Psoas muscle (tissue), 7 donors: ENCODE measurements at regions not wholly inside any gene's neighbourhood (a gene's known extent, or its start where the extent isn't known, plus 50 kb on each side); places are given as distances from the start of the nearest gene placed in this dataset.

Source experiments
- ATAC-seq, 4 donors: fragments of 200-7000 bp; cut with Tn5 transposase; one replicate each; pipeline ENCODE4 v1.9.1; 2020; ENCODE audit warnings: moderate library complexity in 3 of 4, mild to moderate bottlenecking in 2 of 4
- DNase-seq, 2 donors: peaks; one replicate each; pipeline ENCODE4 v3.0.0-alpha.2; 2020
- H3K27ac ChIP-seq: fragments of 200-600 bp; one replicate; pipeline ENCODE4 v1.8.0; 2022
- H3K27me3 ChIP-seq, 3 donors: fragments of 200-600 bp in 1 of 3; one replicate each; pipeline versions ENCODE4 v1.6.1 to v1.8.0; 2013 to 2022; ENCODE audit warnings: low read length in 2 of 3, mild to moderate bottlenecking in 2 of 3, moderate library complexity in 1 of 3; ENCODE audit not compliant: insufficient read depth in 3 of 3
- H3K36me3 ChIP-seq, 2 donors: fragments of 200-600 bp in 1 of 2; one replicate each; pipeline versions ENCODE4 v1.6.1 to v1.8.0; 2013 to 2022; ENCODE audit warnings: low read depth in 1 of 2, mild to moderate bottlenecking in 1 of 2, moderate library complexity in 1 of 2; ENCODE audit not compliant: insufficient read depth in 1 of 2
- H3K4me1 ChIP-seq: fragments of 200-600 bp; one replicate; pipeline ENCODE4 v1.8.0; 2022
- H3K4me3 ChIP-seq: fragments of 200-600 bp; one replicate; pipeline ENCODE4 v1.8.0; 2022; ENCODE audit warnings: mild to moderate bottlenecking
- H3K9me3 ChIP-seq: fragments of 200-600 bp; one replicate; pipeline ENCODE4 v1.8.0; 2022
- CTCF ChIP-seq: fragments of 200-600 bp; IDR thresholded peaks from one replicate; pipeline ENCODE4 v1.8.0; 2022; ENCODE audit warnings: antibody characterized with exemption
- WGBS, 3 donors: extraction: QIAGEN DNeasy Blood & Tissue Kit; methylation state at CpG; one replicate each; pipeline versions ENCODE4 v1.1.6 to v1.1.7; 2013; 5-methylcytosine and 5-hydroxymethylcytosine counted together
- intact Hi-C, 2 donors: fragments of 100-400 bp; cut with DNase I; formaldehyde crosslinking; loops; one replicate each; pipeline versions ENCODE4 v1.11.0 to v1.14.2; 2022
- donor health status: healthy with polysubstance abuse.
- donor health status: DM: no; HTN: no; CAD: no; lungs with moderate emphysema.
- donor health status: Bipolar disorder and iron deficiency.
- donor health status: healthy.
- donor health status: DM: yes; HTN: yes; CAD: no.
- donor health status: DM: no; HTN: no; CAD: no.
- donor health status: DM: yes; HTN: yes; CAD: no.

GRCh38 chr1:199931666-199932377 lies 95.7 kb upstream of the NR5A2 start:
- 51 to 64% (median 61%) methylated on average over 7 of the region's 7 CpGs for WGBS, 3 donors
- intact Hi-C loops, result no loop called here
- Histone ChIP-seq H3K27ac (no peak overlapping the region), H3K4me1 (no peaks in the 10 kb centered on the region), H3K9me3 (no peaks in the 10 kb centered on the region), H3K36me3 (no peaks in the 10 kb centered on the region), H3K27me3 (no peaks in the 10 kb centered on the region), H3K4me3 (no peak overlapping the region)
- TF ChIP-seq CTCF, result no peak
- DNase-seq, result no peak
- ATAC-seq, result no peak

- no peak for TF ChIP-seq CTCF
These were observed 95.0 kb upstream of the NR5A2 start for GRCh38 chr1:199932462-199932861.

GRCh38 chr1:199936441-199936840 lies 91.1 kb upstream of the NR5A2 start:
- H3K27ac ChIP-seq, result no peak overlapping the region
- TF ChIP-seq CTCF, result no peak
- WGBS, 3 donors, result 71 to 75% (median 72%) methylated on average over 4 of the region's 4 CpGs
- H3K36me3 ChIP-seq, result no peaks in the 10 kb centered on the region
- H3K27me3 ChIP-seq, result no peaks in the 10 kb centered on the region
- DNase-seq (no peak), ATAC-seq (no peak)
- no peak overlapping the region for H3K4me3 ChIP-seq
- intact Hi-C loops, result no loop called here
- no peaks in the 10 kb centered on the region for H3K9me3 ChIP-seq
- no peaks in the 10 kb centered on the region for H3K4me1 ChIP-seq

More at GRCh38 chr1:199932462-199932861, 95.0 kb upstream of the NR5A2 start:
- Histone ChIP-seq H3K4me3 (no peak overlapping the region), H3K27ac (no peak overlapping the region), H3K9me3 (no peaks in the 10 kb centered on the region), H3K27me3 (no peaks in the 10 kb centered on the region), H3K4me1 (no peaks in the 10 kb centered on the region), H3K36me3 (no peaks in the 10 kb centered on the region)
- WGBS, 3 donors, result 61 to 75% (median 72%) methylated on average over 2 of the region's 2 CpGs
- intact Hi-C loops, result no loop called here
- ATAC-seq (no peak), DNase-seq (no peak)

GRCh38 chr1:199937161-199937560 lies 90.3 kb upstream of the NR5A2 start:
- no peak for ATAC-seq
- no peaks in the 10 kb centered on the region for H3K36me3 ChIP-seq

More at GRCh38 chr1:199937161-199937560, 90.3 kb upstream of the NR5A2 start:
- TF ChIP-seq CTCF, result no peak
- no peak for DNase-seq
- Histone ChIP-seq H3K27me3 (no peaks in the 10 kb centered on the region), H3K4me1 (no peaks in the 10 kb centered on the region), H3K9me3 (no peaks in the 10 kb centered on the region), H3K4me3 (no peak overlapping the region), H3K27ac (no peak overlapping the region)
- WGBS, 3 donors, result 89 to 94% (median 89%) methylated on average over 4 of the region's 4 CpGs
- intact Hi-C loops, result no loop called here
